DMS 273 treated with DMSO at 0.1 percent for 48 hours (cell line): ENCODE measurements at regions not wholly inside any gene's neighbourhood (a gene's known extent, or its start where the extent isn't known, plus 50 kb on each side); places are given as distances from the start of the nearest gene placed in this dataset.
"Not testable (repeated sequence)": the region's sequence is repeated elsewhere in the genome, so short reads cannot be mapped to it uniquely, and the experiment has no call there.

Source experiments
- DNase-seq: peaks from one replicate; lab custom pipeline; 2025; lab: John Stamatoyannopoulos, UW

GRCh38 chr22:49394116-49394785 lies 433.4 kb downstream of the BRD1 start:
- DNase-seq = no peak

GRCh38 chr22:49393526-49393925 lies 434.1 kb downstream of the BRD1 start:
- DNase-seq = no peak

- no peak for DNase-seq
These were observed 434.7 kb downstream of the BRD1 start for GRCh38 chr22:49392841-49393510.

GRCh38 chr22:49392247-49392646 lies 435.4 kb downstream of the BRD1 start:
- no peak for DNase-seq

GRCh38 chr22:49391436-49391835 lies 436.2 kb downstream of the BRD1 start:
- DNase-seq = no peak

- DNase-seq = no peak
These were observed 436.7 kb downstream of the BRD1 start for GRCh38 chr22:49390954-49391353.

- DNase-seq = not testable (repeated sequence)
These were observed 443.8 kb downstream of the BRD1 start for GRCh38 chr22:49383909-49384308.

GRCh38 chr22:49382451-49382735 lies 445.3 kb downstream of the BRD1 start:
- no peak for DNase-seq

- DNase-seq = no peak
These were observed 445.9 kb downstream of the BRD1 start for GRCh38 chr22:49381595-49382450.

GRCh38 chr22:49380828-49381114 lies 446.9 kb downstream of the BRD1 start:
- DNase-seq = no peak

GRCh38 chr22:49380095-49380827 lies 447.4 kb downstream of the BRD1 start:
- no peak for DNase-seq

- DNase-seq = no peak
These were observed 450.4 kb downstream of the BRD1 start for GRCh38 chr22:49377306-49377705.

- DNase-seq = no peak
These were observed 453.9 kb downstream of the BRD1 start for GRCh38 chr22:49373801-49374226.

GRCh38 chr22:49373289-49373666 lies 454.4 kb downstream of the BRD1 start:
- no peak for DNase-seq

- DNase-seq = no peak
These were observed 455.0 kb downstream of the BRD1 start for GRCh38 chr22:49372530-49373288.

- DNase-seq = no peak
These were observed 455.6 kb downstream of the BRD1 start for GRCh38 chr22:49372111-49372529.

- DNase-seq = no peak
These were observed 456.2 kb downstream of the BRD1 start for GRCh38 chr22:49371325-49372110.

GRCh38 chr22:49370627-49371301 lies 456.9 kb downstream of the BRD1 start:
- no peak for DNase-seq

- no peak for DNase-seq
These were observed 457.7 kb downstream of the BRD1 start for GRCh38 chr22:49369726-49370626.
